Vagina (tissue), 2 donors: ENCODE measurements at regions not wholly inside any gene's neighbourhood (a gene's known extent, or its start where the extent isn't known, plus 50 kb on each side); places are given as distances from the start of the nearest gene placed in this dataset.

Experiments used
- POLR2AphosphoS5 ChIP-seq, 2 donors: sonication (generic); formaldehyde crosslinking; IDR thresholded peaks; one replicate each; pipeline ENCODE4 v1.9.0; 2017; ENCODE audit warnings: antibody characterized with exemption in 2 of 2, mild to moderate bottlenecking in 2 of 2, low read depth in 1 of 2; ENCODE audit not compliant: insufficient read depth in 1 of 2
- TF ChIP-seq, protein P1 (sequence below), 3 experiments: fragments of 450-650 bp in 2 of 3; fragments of 200-600 bp in 1 of 3; sonication (generic) in 1 of 3; IDR thresholded peaks; one replicate each; pipeline ENCODE4 v1.5.1; 2017 to 2019; ENCODE audit warnings: antibody characterized with exemption in 3 of 3, mild to moderate bottlenecking in 2 of 3, moderate library complexity in 2 of 3

DNA sequence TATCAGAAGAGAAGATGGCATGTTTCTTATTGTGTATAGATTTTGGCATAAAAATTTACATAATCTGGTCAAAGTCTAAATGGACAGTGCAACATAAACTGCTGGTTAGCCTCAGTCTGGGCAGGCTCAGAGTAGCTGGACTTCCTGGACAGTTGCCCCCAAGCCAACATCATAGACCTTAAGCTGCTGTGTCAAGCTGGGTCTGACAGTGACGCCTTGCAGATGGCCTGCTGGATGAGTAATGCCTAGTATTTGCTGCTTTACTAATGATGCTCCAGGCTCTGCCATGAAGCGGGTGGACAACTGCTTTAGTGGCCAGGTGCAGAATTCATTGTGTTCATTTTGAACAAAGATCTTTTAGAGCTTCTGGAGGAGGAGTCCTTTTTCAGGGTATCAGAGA lies 603.7 kb upstream of the ZEB2 start:
- TF ChIP-seq, protein P1, sequence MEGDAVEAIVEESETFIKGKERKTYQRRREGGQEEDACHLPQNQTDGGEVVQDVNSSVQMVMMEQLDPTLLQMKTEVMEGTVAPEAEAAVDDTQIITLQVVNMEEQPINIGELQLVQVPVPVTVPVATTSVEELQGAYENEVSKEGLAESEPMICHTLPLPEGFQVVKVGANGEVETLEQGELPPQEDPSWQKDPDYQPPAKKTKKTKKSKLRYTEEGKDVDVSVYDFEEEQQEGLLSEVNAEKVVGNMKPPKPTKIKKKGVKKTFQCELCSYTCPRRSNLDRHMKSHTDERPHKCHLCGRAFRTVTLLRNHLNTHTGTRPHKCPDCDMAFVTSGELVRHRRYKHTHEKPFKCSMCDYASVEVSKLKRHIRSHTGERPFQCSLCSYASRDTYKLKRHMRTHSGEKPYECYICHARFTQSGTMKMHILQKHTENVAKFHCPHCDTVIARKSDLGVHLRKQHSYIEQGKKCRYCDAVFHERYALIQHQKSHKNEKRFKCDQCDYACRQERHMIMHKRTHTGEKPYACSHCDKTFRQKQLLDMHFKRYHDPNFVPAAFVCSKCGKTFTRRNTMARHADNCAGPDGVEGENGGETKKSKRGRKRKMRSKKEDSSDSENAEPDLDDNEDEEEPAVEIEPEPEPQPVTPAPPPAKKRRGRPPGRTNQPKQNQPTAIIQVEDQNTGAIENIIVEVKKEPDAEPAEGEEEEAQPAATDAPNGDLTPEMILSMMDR (IDR thresholded peaks at IDR 0.05) = no peak
- no peak for TF ChIP-seq POLR2AphosphoS5 (IDR thresholded peaks at IDR 0.05; ENCODE audit: insufficient read depth in 1 of 2, low read depth in 1 of 2)
